ENCODE measurements at regions not wholly inside any gene's neighbourhood (a gene's known extent, or its start where the extent isn't known, plus 50 kb on each side); places are given as distances from the start of the nearest gene placed in this dataset.

DNA sequence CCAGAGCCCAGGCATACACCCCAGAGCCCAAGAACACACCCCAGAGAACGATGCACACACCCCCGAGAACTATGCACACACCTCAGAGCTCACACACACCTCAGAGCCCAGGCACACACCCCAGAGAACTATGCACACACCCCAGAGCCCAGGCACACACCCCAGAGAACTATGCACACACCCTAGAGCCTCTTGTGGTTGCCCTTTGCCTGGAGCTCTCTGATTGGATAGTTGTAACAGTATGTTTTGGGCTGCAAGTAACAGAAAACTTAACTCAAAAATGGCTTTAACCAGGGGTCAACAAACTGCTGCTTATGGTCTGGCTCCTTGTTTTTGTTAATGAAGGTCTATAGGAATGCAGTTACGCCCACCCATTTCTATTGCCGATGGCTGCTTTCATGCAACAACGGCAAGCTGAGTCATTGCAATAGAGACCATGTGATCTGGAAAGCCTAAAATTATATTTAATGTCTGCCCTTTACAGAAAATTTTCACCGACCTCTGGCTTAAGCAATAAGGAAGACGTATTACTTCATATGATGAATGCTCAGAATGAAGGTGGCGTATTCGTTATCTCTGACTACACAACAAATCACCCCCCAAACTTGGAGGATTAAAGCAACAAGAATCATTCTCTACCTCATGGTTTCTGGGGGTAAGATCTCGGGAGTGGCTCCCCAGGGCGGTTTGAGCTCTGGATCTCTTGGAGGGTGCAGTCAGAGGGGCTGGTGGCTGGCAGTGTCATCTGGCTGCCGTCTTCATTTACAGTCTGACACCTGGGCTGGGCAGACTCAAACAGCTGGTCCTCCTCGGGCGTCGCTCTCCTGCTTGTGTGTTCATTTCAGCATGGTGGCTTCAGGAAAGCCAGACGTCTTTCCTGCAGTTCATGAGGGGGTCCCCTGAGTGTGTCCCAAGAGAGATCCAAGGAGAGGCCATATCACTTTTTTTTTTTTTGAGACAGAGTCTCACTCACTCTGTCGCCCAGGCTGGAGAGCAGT, 66.3 kb upstream of the NCOR2 start:
- peak overlapping the region; percentile 68 to 77 for H3K4me3 Mint-ChIP-seq
- intact Hi-C loops (cut with micrococcal nuclease), result loop anchor here in 1 of 2 donors (5.0 kb wide), 1 partner anchor 34 kb away; no protein-coding TSS in a partner anchor
- peak overlapping the region; percentile 91 to 92 for H3K27ac ChIP-seq (ENCODE audit: low read depth in 1 of 2, low read length in 2 of 2)
- peak; percentile 71 to 90 (median 83) for DNase-seq
- peaks cover 0 to 16% of the 10 kb centered on the region in 2 donors for H3K9me3 ChIP-seq (replicated peaks in 1 of 2; ENCODE audit: control insufficient read depth in 1 of 2, insufficient read depth in 1 of 2, low read length in 2 of 2)
- H3K9ac ChIP-seq (ENCODE audit: insufficient read depth, low read length, poor library complexity, severe bottlenecking), result peak overlapping the region; percentile 49
- H4K20me1 ChIP-seq (ENCODE audit: insufficient read depth, low read length), result no peaks in the 10 kb centered on the region
- no peaks in the 10 kb centered on the region for H3K79me2 ChIP-seq (ENCODE audit: insufficient read depth, low read length)
- H3K36me3 Mint-ChIP-seq, result peaks cover 0 to 3% of the 10 kb centered on the region in 2 donors
- H3K36me3 ChIP-seq (replicated peaks in 1 of 2; ENCODE audit: control insufficient read depth in 1 of 2, insufficient read depth in 2 of 2, low read length in 2 of 2), result no peaks in the 10 kb centered on the region
- TF ChIP-seq, protein P1, sequence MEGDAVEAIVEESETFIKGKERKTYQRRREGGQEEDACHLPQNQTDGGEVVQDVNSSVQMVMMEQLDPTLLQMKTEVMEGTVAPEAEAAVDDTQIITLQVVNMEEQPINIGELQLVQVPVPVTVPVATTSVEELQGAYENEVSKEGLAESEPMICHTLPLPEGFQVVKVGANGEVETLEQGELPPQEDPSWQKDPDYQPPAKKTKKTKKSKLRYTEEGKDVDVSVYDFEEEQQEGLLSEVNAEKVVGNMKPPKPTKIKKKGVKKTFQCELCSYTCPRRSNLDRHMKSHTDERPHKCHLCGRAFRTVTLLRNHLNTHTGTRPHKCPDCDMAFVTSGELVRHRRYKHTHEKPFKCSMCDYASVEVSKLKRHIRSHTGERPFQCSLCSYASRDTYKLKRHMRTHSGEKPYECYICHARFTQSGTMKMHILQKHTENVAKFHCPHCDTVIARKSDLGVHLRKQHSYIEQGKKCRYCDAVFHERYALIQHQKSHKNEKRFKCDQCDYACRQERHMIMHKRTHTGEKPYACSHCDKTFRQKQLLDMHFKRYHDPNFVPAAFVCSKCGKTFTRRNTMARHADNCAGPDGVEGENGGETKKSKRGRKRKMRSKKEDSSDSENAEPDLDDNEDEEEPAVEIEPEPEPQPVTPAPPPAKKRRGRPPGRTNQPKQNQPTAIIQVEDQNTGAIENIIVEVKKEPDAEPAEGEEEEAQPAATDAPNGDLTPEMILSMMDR (IDR thresholded peaks at IDR 0.05), result no peak
- H3K27me3 Mint-ChIP-seq (ENCODE audit: low read depth in 3 of 3), result peaks cover 0 to 4% (median 1%) of the 10 kb centered on the region in 3 donors
- peak overlapping the region; percentile 93 to 99 (median 98) for H3K27ac Mint-ChIP-seq
- H3K27me3 ChIP-seq (ENCODE audit: control insufficient read depth in 2 of 2, insufficient read depth in 2 of 2, low read length in 2 of 2), result no peaks in the 10 kb centered on the region
- H3K4me3 ChIP-seq (replicated peaks in 1 of 3; ENCODE audit: low read depth in 2 of 3, low read length in 3 of 3), result peak overlapping the region in 2 of 3 experiments; percentile 19 to 54
- peaks cover 57% of the 10 kb centered on the region for H3K4me1 Mint-ChIP-seq
- peaks cover 6 to 17% (median 13%) of the 10 kb centered on the region in 7 donors for H3K9me3 Mint-ChIP-seq
- peak overlapping the region; percentile 72 for H3K4me2 ChIP-seq (replicated peaks; ENCODE audit: extremely low read depth, low read length, poor library complexity, severe bottlenecking)
- WGBS (ENCODE audit: insufficient coverage), result 31% methylated on average over 8 of the region's 17 CpGs
- H3K4me1 ChIP-seq (ENCODE audit: control insufficient read depth in 1 of 2, insufficient read depth in 2 of 2, low read length in 2 of 2), result peaks cover 54 to 64% of the 10 kb centered on the region in 2 donors
- peak overlapping the region; percentile 72 for H2AFZ ChIP-seq (ENCODE audit: insufficient read depth, low read depth, low read length, poor library complexity, severe bottlenecking)

DNA sequence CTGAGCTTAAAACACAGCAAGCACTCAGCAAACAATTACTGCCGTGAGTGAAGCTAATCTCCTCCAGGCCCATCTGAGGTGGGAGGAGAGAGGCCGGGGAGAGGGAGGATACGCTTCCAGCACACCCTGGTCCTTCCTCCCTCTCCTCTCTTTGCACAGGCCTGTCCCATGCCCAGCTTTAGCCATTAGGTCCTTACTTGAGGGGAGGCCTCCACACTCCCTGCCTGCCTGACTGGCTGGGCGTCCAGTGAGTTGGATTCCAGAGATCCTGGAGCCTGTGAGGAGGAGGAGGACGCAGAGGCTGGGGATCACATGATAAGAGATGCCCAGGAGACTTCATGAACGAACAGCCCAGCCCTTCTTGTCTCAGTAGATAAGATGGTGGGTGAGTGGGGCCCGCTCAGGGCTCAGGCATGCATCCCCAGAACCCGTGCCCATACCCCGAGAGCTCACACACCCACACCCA, 65.1 kb upstream of the NCOR2 start:
- TF ChIP-seq, protein P1 (IDR thresholded peaks at IDR 0.05), result no peak
- H3K4me2 ChIP-seq (replicated peaks; ENCODE audit: extremely low read depth, low read length, poor library complexity, severe bottlenecking), result peak overlapping the region; percentile 72
- H4K20me1 ChIP-seq (ENCODE audit: insufficient read depth, low read length), result no peaks in the 10 kb centered on the region
- Mint-ChIP-seq H3K27ac (peak overlapping the region in 6 of 7 donors; percentile 93 to 99 (median 97)), H3K4me3 (no peak overlapping the region), H3K9me3 (peaks cover 3 to 15% (median 9%) of the 10 kb centered on the region in 7 donors), H3K4me1 (peaks cover 55% of the 10 kb centered on the region), H3K36me3 (peaks cover 0 to 3% of the 10 kb centered on the region in 2 donors), H3K27me3 (ENCODE audit: low read depth in 3 of 3) (peaks cover 0 to 4% (median 0%) of the 10 kb centered on the region in 3 donors)
- 83% methylated on average over 4 of the region's 9 CpGs for WGBS (ENCODE audit: insufficient coverage)
- H3K4me3 ChIP-seq (replicated peaks in 1 of 3; ENCODE audit: low read depth in 2 of 3, low read length in 3 of 3), result peak overlapping the region in 1 of 3 experiments; percentile 54
- H2AFZ ChIP-seq (ENCODE audit: insufficient read depth, low read depth, low read length, poor library complexity, severe bottlenecking), result peak overlapping the region; percentile 42
- peak overlapping the region; percentile 72 to 91 for H3K27ac ChIP-seq (ENCODE audit: low read depth in 1 of 2, low read length in 2 of 2)
- no peaks in the 10 kb centered on the region for H3K36me3 ChIP-seq (replicated peaks in 1 of 2; ENCODE audit: control insufficient read depth in 1 of 2, insufficient read depth in 2 of 2, low read length in 2 of 2)
- intact Hi-C loops (cut with micrococcal nuclease), result loop anchor here in 1 of 2 donors (5.0 kb wide), 1 partner anchor 35 kb away; no protein-coding TSS in a partner anchor
- peaks cover 55 to 62% of the 10 kb centered on the region in 2 donors for H3K4me1 ChIP-seq (ENCODE audit: control insufficient read depth in 1 of 2, insufficient read depth in 2 of 2, low read length in 2 of 2)
- H3K9ac ChIP-seq (ENCODE audit: insufficient read depth, low read length, poor library complexity, severe bottlenecking), result no peak overlapping the region
- no peaks in the 10 kb centered on the region for H3K79me2 ChIP-seq (ENCODE audit: insufficient read depth, low read length)
- H3K27me3 ChIP-seq (ENCODE audit: control insufficient read depth in 2 of 2, insufficient read depth in 2 of 2, low read length in 2 of 2), result no peaks in the 10 kb centered on the region
- DNase-seq, result no peak
- peaks cover 0 to 13% of the 10 kb centered on the region in 2 donors for H3K9me3 ChIP-seq (replicated peaks in 1 of 2; ENCODE audit: control insufficient read depth in 1 of 2, insufficient read depth in 1 of 2, low read length in 2 of 2)

Measured in CD14-positive monocyte (primary cell).